Epithelial cell of proximal tubule (primary cell): ENCODE measurements at regions not wholly inside any gene's neighbourhood (a gene's known extent, or its start where the extent isn't known, plus 50 kb on each side); places are given as distances from the start of the nearest gene placed in this dataset.

ENCODE experiments used
- DNase-seq: peaks from one replicate; pipeline ENCODE4 v3.0.0-alpha.2; 2011; ENCODE audit warnings: low read depth
- H3K4me3 ChIP-seq: 2 replicates; pipeline ENCODE4 v1.5.1; 2011; ENCODE audit warnings: low read depth, mild to moderate bottlenecking, low read length
- CTCF ChIP-seq: conservative IDR thresholded peaks from 2 replicates; pipeline ENCODE4 v1.5.1; 2012; ENCODE audit warnings: low read depth, mild to moderate bottlenecking, low read length

GRCh38 chr3:80141557-80141956, 373.8 kb upstream of the ROBO1 start:
- no peak for TF ChIP-seq CTCF
- no peak for DNase-seq
- H3K4me3 ChIP-seq, result no peak overlapping the region

DNA sequence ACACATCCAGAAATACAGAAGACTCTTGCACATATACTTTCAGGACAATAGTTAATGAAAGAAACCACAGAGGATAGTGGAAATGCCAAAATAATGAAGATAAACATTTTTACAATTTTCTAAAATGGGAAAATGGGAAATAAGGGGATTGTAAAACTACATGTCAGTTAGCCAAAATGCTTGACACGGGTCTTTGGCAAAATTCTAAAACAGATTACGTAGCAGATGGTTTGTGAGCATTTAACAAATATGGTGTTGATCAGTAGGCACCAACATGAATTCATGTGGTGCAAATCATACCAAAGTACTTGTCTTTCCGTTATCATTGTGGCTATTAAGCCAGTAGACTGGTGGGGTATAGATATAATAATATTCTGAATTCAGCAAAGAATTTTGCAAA, 348.5 kb upstream of the ROBO1 start:
- H3K4me3 ChIP-seq, result no peak overlapping the region
- DNase-seq, result no peak
- no peak for TF ChIP-seq CTCF

DNA sequence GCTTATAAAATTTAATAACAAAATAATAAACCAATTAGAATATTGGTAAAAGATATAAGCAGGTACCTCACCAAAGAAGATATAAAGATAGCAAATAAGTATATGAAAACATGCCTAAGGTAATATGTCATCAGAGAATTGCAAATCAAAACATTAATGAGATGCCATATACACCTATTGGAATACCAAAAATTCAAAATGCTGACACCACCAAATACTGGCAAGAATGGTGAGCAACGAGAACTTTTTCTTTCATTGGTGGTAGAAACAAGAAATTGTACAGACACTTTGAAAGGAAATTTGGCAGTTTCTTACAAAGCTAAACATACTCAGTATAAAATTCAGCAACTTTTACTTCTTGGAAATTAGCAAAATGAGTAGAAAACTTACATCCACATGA, 346.9 kb upstream of the ROBO1 start:
- no peak for DNase-seq
- no peak overlapping the region for H3K4me3 ChIP-seq

GRCh38 chr3:80113331-80113730, 345.5 kb upstream of the ROBO1 start:
- DNase-seq, result no peak
- no peak overlapping the region for H3K4me3 ChIP-seq
- no peak for TF ChIP-seq CTCF

More for the DNA sequence above, 346.9 kb upstream of the ROBO1 start:
- no peak for TF ChIP-seq CTCF

DNA sequence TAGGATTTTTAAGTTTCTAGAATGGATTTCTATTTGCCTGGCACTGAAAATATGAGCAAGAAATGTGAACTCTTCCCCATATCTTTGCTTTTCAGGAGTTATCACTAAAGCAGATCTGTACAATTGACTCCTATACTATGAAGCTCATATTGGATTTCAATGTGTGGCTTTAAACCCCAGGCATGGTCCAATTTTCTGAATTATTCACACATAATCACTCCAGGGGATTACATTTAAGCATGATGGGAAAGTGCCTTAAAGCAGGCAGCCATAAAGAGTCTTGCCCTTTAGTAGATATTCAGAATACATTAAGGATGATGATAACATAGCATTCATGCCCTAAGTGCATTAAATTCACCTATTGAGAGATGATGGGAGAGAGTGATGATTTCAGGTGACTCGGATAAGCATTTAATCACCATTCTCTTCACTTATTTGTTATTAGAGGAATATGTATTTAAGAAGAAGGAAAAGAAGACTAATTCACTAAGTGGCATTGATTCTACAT, 331.8 kb upstream of the ROBO1 start:
- no peak for TF ChIP-seq CTCF
- DNase-seq, result no peak
- H3K4me3 ChIP-seq, result no peak overlapping the region

DNA sequence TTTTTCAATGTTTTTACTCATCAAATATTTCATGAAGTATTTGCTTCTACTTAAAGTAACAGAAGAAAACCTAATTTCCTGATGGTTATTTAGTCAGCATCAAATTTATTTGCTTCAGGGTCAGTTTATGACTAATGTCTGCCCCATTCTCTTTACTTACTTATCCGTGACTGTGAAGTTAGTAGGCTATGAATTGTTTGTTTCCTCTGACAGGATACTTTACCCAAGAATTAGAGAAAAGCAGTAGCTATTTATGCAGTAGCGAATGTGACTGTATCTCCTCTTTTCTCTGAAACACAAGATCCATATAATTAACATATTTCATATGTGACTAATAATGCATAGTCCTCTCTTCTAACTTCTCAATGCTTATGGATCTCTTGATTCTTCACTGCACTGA, 329.9 kb upstream of the ROBO1 start:
- no peak for TF ChIP-seq CTCF
- DNase-seq, result peak; percentile 46
- H3K4me3 ChIP-seq, result no peak overlapping the region

- no peak for DNase-seq
- no peak for TF ChIP-seq CTCF
- no peak overlapping the region for H3K4me3 ChIP-seq
Measured at GRCh38 chr3:80096909-80097308, 329.1 kb upstream of the ROBO1 start.
